B cell (primary cell): ENCODE measurements at regions not wholly inside any gene's neighbourhood (a gene's known extent, or its start where the extent isn't known, plus 50 kb on each side); places are given as distances from the start of the nearest gene placed in this dataset.

Experiments used
- ATAC-seq: fragments of 200-7000 bp; cut with Tn5 transposase; one replicate; pipeline ENCODE4 v1.10.0; 2021; ENCODE audit warnings: low read depth, mild to moderate bottlenecking, moderate number of reproducible peaks, moderate library complexity
- CTCF ChIA-PET: fragments of 350-600 bp; sonication (Branson Sonifier 250); formaldehyde crosslinking; loops from one replicate; lab custom pipeline; 2021; ENCODE audit warnings: antibody characterized with exemption, inconsistent platforms; lab: Charles Lee
- POLR2A ChIA-PET: fragments of 350-600 bp; sonication (Branson Sonifier 250); formaldehyde crosslinking; loops from one replicate; lab custom pipeline; 2021; ENCODE audit warnings: antibody characterized with exemption; lab: Charles Lee
- DNase-seq: peaks from one replicate; pipeline ENCODE4 v3.0.0; 2013
- H2AFZ ChIP-seq: 2 replicates; pipeline ENCODE4 v1.6.1; 2012; ENCODE audit warnings: mild to moderate bottlenecking, low read depth, low read length; ENCODE audit not compliant: insufficient read depth, poor library complexity, severe bottlenecking
- H3K27ac ChIP-seq, 2 donors: 1 replicate in 1 of 2; 2 replicates in 1 of 2; pipeline ENCODE4 v1.5.1; 2012 to 2013; ENCODE audit warnings: low read length in 2 of 2, mild to moderate bottlenecking in 2 of 2, moderate library complexity in 1 of 2
- H3K27me3 ChIP-seq, 4 experiments: fragments of 200-600 bp in 1 of 4; sonication (generic) in 1 of 4; replicated peaks in 1 of 4; 1 replicate in 2 of 4; 2 replicates in 2 of 4; pipeline versions ENCODE4 v1.6.1 to v1.7.0; 2013 to 2016; ENCODE audit warnings: low read length in 3 of 4, mild to moderate bottlenecking in 2 of 4, mixed read lengths in 1 of 4, moderate library complexity in 1 of 4; ENCODE audit not compliant: insufficient read depth in 4 of 4, control insufficient read depth in 3 of 4; ENCODE audit errors: control extremely low read depth in 1 of 4
- H3K36me3 ChIP-seq, 2 experiments: replicated peaks in 1 of 2; 1 replicate in 1 of 2; 2 replicates in 1 of 2; pipeline versions ENCODE4 v1.6.1 to v1.7.1; 2013; ENCODE audit warnings: low read length in 1 of 2; ENCODE audit not compliant: insufficient read depth in 2 of 2, control insufficient read depth in 1 of 2; ENCODE audit errors: control extremely low read depth in 1 of 2, extremely low read depth in 1 of 2
- H3K4me1 ChIP-seq, 2 donors: fragments of 200-600 bp in 1 of 2; sonication (generic) in 1 of 2; 1 replicate in 1 of 2; 2 replicates in 1 of 2; pipeline versions ENCODE4 v1.5.1 to v1.6.1; 2013 to 2017; ENCODE audit warnings: low read length in 2 of 2; ENCODE audit not compliant: control insufficient read depth in 2 of 2, insufficient read depth in 2 of 2
- H3K4me2 ChIP-seq: replicated peaks from 2 replicates; pipeline ENCODE3; 2012; ENCODE audit warnings: mild to moderate bottlenecking, low read depth, low read length; ENCODE audit not compliant: poor library complexity, severe bottlenecking
- H3K4me3 ChIP-seq, 5 experiments: fragments of 200-600 bp in 1 of 5; sonication (generic) in 1 of 5; 1 replicate in 3 of 5; 2 replicates in 2 of 5; pipeline versions ENCODE4 v1.5.1 to v1.7.0; 2011 to 2016; ENCODE audit warnings: low read length in 4 of 5, mild to moderate bottlenecking in 4 of 5, low read depth in 2 of 5, control low read depth in 1 of 5, moderate library complexity in 1 of 5; ENCODE audit not compliant: insufficient read depth in 1 of 5; ENCODE audit errors: control extremely low read depth in 1 of 5, extremely low read depth in 1 of 5
- H3K79me2 ChIP-seq: fragments of 200-600 bp; sonication (generic); one replicate; pipeline ENCODE4 v1.6.0; 2016; ENCODE audit warnings: low read length; ENCODE audit not compliant: control insufficient read depth, insufficient read depth
- H3K9ac ChIP-seq: fragments of 200-600 bp; sonication (generic); 2 replicates; pipeline ENCODE4 v1.6.1; 2017; ENCODE audit warnings: mild to moderate bottlenecking, low read length, moderate library complexity
- H3K9me3 ChIP-seq, 3 donors: one replicate each; pipeline versions ENCODE4 v1.6.1 to v1.7.1; 2013; ENCODE audit warnings: low read length in 2 of 3; ENCODE audit not compliant: control insufficient read depth in 2 of 3, insufficient read depth in 1 of 3; ENCODE audit errors: control extremely low read depth in 1 of 3
- H4K20me1 ChIP-seq: 2 replicates; pipeline ENCODE4 v1.6.0; 2012; ENCODE audit warnings: mild to moderate bottlenecking, low read length; ENCODE audit not compliant: insufficient read depth, control insufficient read depth, poor library complexity, severe bottlenecking
- H3K27ac Mint-ChIP-seq: one replicate; pipeline ENCODE4 v1.8.0; 2021; ENCODE audit warnings: mixed read lengths
- H3K27me3 Mint-ChIP-seq: one replicate; pipeline ENCODE4 v1.8.0; 2021; ENCODE audit warnings: mixed read lengths
- H3K4me1 Mint-ChIP-seq: one replicate; pipeline ENCODE4 v1.8.0; 2021; ENCODE audit warnings: mixed read lengths
- H3K4me3 Mint-ChIP-seq: one replicate; pipeline ENCODE4 v1.8.0; 2021; ENCODE audit warnings: mixed read lengths
- H3K9me3 Mint-ChIP-seq: one replicate; pipeline ENCODE4 v1.8.0; 2022; ENCODE audit warnings: mixed read lengths; ENCODE audit not compliant: insufficient read depth
- EZH2 ChIP-seq: IDR thresholded peaks from 2 replicates; pipeline ENCODE4 v1.6.1; 2012; ENCODE audit warnings: borderline replicate concordance, low read depth, mild to moderate bottlenecking, moderate library complexity, low read length; ENCODE audit not compliant: insufficient read depth, poor library complexity, severe bottlenecking
- WGBS: methylation state at CpG from one replicate; pipeline ENCODE4 v1.1.5; 2013; ENCODE audit warnings: missing lambda C conversion rate; ENCODE audit not compliant: insufficient coverage; 5-methylcytosine and 5-hydroxymethylcytosine counted together
- intact Hi-C: fragments of 100-400 bp; cut with micrococcal nuclease; formaldehyde crosslinking; loops from one replicate; pipeline ENCODE4 v1.10.0; 2022
- TF ChIP-seq, protein P1 (sequence below): fragments of 200-600 bp; IDR thresholded peaks from one replicate; pipeline ENCODE4 v1.8.0; 2022; ENCODE audit warnings: antibody characterized with exemption, mild to moderate bottlenecking

DNA sequence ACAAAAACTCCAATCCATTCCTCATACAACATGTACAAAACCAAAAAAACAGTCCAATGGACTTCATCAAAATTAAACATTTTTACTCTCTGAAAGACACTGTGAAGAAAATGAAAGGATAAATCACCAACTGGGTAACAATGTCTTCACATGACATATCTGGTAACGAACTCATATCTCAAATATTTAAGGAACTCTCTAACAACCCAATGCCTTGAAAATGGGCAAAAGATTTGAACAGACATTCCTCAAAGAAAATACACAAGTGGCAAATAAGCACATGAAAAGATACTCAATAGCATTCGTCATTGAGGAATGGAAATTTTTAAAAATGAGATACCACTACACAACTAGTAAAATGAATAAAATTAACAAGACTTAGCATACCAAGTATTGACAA lies 198.7 kb upstream of the RASSF8 start:
- Histone ChIP-seq H3K79me2 (no peaks in the 10 kb centered on the region), H3K27me3 (peaks cover 0 to 4% (median 0%) of the 10 kb centered on the region in 4 experiments), H4K20me1 (no peaks in the 10 kb centered on the region), H2AFZ (no peak overlapping the region), H3K4me1 (no peaks in the 10 kb centered on the region), H3K4me3 (no peak overlapping the region), H3K36me3 (no peaks in the 10 kb centered on the region), H3K27ac (no peak overlapping the region), H3K9me3 (no peaks in the 10 kb centered on the region), H3K9ac (no peak overlapping the region), H3K4me2 (no peak overlapping the region)
- POLR2A ChIA-PET, result no interaction called here
- intact Hi-C loops, result no loop called here
- CTCF ChIA-PET, result no interaction called here
- Mint-ChIP-seq H3K27me3 (no peaks in the 10 kb centered on the region), H3K4me3 (no peak overlapping the region), H3K9me3 (peaks cover 2% of the 10 kb centered on the region), H3K27ac (no peak overlapping the region), H3K4me1 (no peaks in the 10 kb centered on the region)
- TF ChIP-seq EZH2, result no peak
- TF ChIP-seq, protein P1, sequence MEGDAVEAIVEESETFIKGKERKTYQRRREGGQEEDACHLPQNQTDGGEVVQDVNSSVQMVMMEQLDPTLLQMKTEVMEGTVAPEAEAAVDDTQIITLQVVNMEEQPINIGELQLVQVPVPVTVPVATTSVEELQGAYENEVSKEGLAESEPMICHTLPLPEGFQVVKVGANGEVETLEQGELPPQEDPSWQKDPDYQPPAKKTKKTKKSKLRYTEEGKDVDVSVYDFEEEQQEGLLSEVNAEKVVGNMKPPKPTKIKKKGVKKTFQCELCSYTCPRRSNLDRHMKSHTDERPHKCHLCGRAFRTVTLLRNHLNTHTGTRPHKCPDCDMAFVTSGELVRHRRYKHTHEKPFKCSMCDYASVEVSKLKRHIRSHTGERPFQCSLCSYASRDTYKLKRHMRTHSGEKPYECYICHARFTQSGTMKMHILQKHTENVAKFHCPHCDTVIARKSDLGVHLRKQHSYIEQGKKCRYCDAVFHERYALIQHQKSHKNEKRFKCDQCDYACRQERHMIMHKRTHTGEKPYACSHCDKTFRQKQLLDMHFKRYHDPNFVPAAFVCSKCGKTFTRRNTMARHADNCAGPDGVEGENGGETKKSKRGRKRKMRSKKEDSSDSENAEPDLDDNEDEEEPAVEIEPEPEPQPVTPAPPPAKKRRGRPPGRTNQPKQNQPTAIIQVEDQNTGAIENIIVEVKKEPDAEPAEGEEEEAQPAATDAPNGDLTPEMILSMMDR, result no peak
- DNase-seq (no peak), ATAC-seq (no peak)
- no CpG with 5 or more reads among the region's 2 CpGs for WGBS

DNA sequence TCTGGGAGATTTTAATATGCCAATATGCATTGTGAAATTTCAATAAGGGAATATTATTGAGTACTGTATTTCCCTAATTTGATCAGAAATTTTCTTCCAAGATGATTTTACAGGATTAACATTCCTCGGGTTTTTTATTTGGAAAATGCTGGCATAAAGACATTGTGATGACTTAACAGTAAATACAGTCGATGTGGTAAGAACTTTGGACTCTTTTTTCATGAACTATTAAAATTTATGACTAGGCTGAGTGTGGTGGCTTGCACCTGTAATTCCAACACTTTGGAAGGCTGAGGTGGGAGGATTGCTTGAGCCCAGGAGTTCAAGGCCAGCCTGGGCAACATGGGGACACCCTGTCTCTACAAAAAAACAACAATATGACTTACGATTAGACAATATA lies 197.1 kb upstream of the RASSF8 start:
- ChIA-PET CTCF (no interaction called here), POLR2A (no interaction called here)
- Histone ChIP-seq H3K9ac (no peak overlapping the region), H3K4me2 (no peak overlapping the region), H3K36me3 (no peaks in the 10 kb centered on the region), H3K79me2 (no peaks in the 10 kb centered on the region), H3K4me3 (no peak overlapping the region), H3K27me3 (peaks cover 0 to 4% (median 0%) of the 10 kb centered on the region in 4 experiments), H3K4me1 (no peaks in the 10 kb centered on the region), H3K9me3 (no peaks in the 10 kb centered on the region), H4K20me1 (no peaks in the 10 kb centered on the region), H3K27ac (no peak overlapping the region), H2AFZ (no peak overlapping the region)
- no peaks in the 10 kb centered on the region for H3K27me3 Mint-ChIP-seq
- H3K4me3 Mint-ChIP-seq, result no peak overlapping the region
- no peaks in the 10 kb centered on the region for H3K4me1 Mint-ChIP-seq
- intact Hi-C loops, result no loop called here
- DNase-seq (no peak), ATAC-seq (no peak)
- TF ChIP-seq, protein P1, result no peak
- TF ChIP-seq EZH2, result no peak
- no peak overlapping the region for H3K27ac Mint-ChIP-seq
- no CpG with 5 or more reads among the region's 3 CpGs for WGBS
- peaks cover 2% of the 10 kb centered on the region for H3K9me3 Mint-ChIP-seq
